Esophagus squamous epithelium (tissue), 5 donors: ENCODE measurements at regions not wholly inside any gene's neighbourhood (a gene's known extent, or its start where the extent isn't known, plus 50 kb on each side); places are given as distances from the start of the nearest gene placed in this dataset.

Experiments
- DNase-seq: peaks from one replicate; lab custom pipeline; 2025; lab: John Stamatoyannopoulos, UW
- H3K27ac ChIP-seq, 4 donors: fragments of 200-600 bp; sonication (generic); one replicate each; pipeline ENCODE4 v1.5.1; 2016 to 2019; ENCODE audit warnings: mild to moderate bottlenecking in 1 of 4
- H3K27me3 ChIP-seq, 4 donors: fragments of 200-600 bp; sonication (generic); 1 replicate in 3 of 4; 2 replicates in 1 of 4; pipeline versions ENCODE4 v1.5.1 to v1.6.0; 2017 to 2021; ENCODE audit warnings: antibody characterized with exemption in 1 of 4
- H3K36me3 ChIP-seq, 3 donors: fragments of 200-600 bp; sonication (generic); one replicate each; pipeline ENCODE4 v1.5.1; 2016 to 2019
- H3K4me1 ChIP-seq, 3 donors: fragments of 200-600 bp; sonication (generic); one replicate each; pipeline ENCODE4 v1.5.1; 2017 to 2019
- H3K4me3 ChIP-seq, 4 donors: fragments of 200-600 bp; sonication (generic); 1 replicate in 3 of 4; 2 replicates in 1 of 4; pipeline ENCODE4 v1.5.1; 2016 to 2019; ENCODE audit warnings: mild to moderate bottlenecking in 2 of 4, moderate library complexity in 1 of 4
- H3K9me3 ChIP-seq, 3 donors: fragments of 200-600 bp; sonication (generic); one replicate each; pipeline ENCODE4 v1.5.1; 2016 to 2019
- POLR2A ChIP-seq, 4 donors: fragments of 450-650 bp; IDR thresholded peaks; one replicate each; pipeline ENCODE4 v1.6.1; 2017; ENCODE audit warnings: antibody characterized with exemption in 4 of 4, mild to moderate bottlenecking in 4 of 4, moderate library complexity in 3 of 4
- WGBS, 2 donors: methylation state at CpG; one replicate each; pipeline ENCODE4 v1.1.5; 2018; 5-methylcytosine and 5-hydroxymethylcytosine counted together
- intact Hi-C: fragments of 100-400 bp; cut with DNase I; formaldehyde crosslinking; loops from one replicate; pipeline ENCODE4 v1.15.0; 2022
- TF ChIP-seq, protein P1 (sequence below), 6 experiments: fragments of 450-650 bp in 4 of 6; fragments of 200-600 bp in 2 of 6; sonication (generic) in 2 of 6; IDR thresholded peaks; one replicate each; pipeline ENCODE4 v1.5.1; 2016 to 2019; ENCODE audit warnings: antibody characterized with exemption in 6 of 6, mild to moderate bottlenecking in 4 of 6, moderate library complexity in 4 of 6
- donor health status: DM: yes; HTN: yes; CAD: no.

DNA sequence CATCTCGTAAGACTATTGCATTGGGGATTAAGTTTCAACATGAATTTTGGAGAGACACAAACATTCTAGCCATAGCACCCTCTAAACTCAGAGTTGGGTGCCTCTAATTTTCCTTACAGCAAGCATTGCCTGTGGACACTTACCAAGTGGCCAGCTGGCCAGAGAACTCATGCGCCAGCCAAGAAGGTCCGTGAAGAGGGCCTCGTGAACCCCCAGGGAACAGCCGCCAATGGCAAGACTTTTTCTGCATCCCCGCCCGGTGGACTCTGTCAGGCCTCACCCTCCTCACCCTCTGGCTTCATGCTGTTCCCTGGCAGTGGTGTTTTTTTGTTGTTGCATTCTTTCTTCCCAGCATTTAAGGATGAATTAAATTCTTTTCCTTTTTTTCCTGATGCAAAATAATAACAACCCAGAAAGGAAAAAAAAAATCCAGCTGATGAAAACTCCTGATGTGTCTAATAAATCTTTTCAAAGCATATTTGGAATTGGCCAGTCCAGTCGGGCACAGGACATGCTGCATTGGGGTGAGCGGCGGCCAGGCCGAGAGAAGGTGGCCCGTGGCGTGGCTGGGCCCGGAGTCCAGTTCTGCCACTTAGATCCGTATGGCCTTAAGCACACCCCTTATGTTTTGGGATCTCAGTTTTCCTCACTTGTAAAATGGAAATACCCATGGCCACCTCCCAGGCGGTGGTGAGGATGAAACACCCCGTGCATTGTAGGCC lies 191.9 kb upstream of the DIO3 start:
- intact Hi-C loops: no loop called here
- peaks cover 0 to 13% (median 0%) of the 10 kb centered on the region in 4 donors for H3K27me3 ChIP-seq
- H3K27ac ChIP-seq: peak overlapping the region in 2 of 4 donors; percentile 32 to 36
- peaks cover 0 to 8% (median 5%) of the 10 kb centered on the region in 3 donors for H3K4me1 ChIP-seq
- no peaks in the 10 kb centered on the region for H3K36me3 ChIP-seq
- 87 to 93% methylated on average over 10 to 17 of the region's 17 CpGs for WGBS, 2 donors
- no peaks in the 10 kb centered on the region for H3K9me3 ChIP-seq
- no peak overlapping the region for H3K4me3 ChIP-seq
- DNase-seq: no peak
- TF ChIP-seq, protein P1, sequence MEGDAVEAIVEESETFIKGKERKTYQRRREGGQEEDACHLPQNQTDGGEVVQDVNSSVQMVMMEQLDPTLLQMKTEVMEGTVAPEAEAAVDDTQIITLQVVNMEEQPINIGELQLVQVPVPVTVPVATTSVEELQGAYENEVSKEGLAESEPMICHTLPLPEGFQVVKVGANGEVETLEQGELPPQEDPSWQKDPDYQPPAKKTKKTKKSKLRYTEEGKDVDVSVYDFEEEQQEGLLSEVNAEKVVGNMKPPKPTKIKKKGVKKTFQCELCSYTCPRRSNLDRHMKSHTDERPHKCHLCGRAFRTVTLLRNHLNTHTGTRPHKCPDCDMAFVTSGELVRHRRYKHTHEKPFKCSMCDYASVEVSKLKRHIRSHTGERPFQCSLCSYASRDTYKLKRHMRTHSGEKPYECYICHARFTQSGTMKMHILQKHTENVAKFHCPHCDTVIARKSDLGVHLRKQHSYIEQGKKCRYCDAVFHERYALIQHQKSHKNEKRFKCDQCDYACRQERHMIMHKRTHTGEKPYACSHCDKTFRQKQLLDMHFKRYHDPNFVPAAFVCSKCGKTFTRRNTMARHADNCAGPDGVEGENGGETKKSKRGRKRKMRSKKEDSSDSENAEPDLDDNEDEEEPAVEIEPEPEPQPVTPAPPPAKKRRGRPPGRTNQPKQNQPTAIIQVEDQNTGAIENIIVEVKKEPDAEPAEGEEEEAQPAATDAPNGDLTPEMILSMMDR (IDR thresholded peaks at IDR 0.05): no peak
- no peak for TF ChIP-seq POLR2A (IDR thresholded peaks at IDR 0.05)

DNA sequence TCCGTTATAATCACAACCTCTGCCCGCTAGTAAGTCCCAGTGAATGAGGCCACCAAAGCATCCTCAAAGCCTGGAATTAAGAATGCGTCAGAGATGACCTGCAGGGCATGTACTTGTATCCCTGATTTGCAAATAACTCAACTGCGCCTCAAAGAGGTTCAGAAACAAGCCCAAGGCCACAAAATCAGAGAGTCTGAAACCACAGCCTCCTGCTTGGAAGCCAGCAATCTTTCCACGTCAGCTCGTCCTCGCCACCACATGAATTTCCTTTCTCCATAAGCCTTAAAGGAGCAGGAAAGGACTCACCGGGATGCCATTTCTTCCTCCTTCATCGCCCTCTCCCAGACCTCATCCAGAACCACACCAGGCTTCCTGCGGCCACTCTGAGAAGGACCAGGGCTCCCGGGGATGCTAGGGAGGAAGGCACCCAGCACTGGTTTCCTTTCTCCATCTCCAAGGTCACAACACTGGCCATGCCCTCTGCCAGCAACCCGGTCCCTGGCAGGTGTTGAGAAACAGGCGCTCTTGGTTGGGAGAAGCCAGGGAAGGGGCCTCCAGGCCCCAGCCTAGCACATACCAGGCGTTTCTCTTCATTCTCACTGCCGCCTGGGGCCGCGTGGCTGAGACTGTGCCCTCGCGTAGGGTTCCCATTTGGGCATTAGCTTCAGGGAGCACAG lies 191.2 kb upstream of the DIO3 start:
- peaks cover 0 to 11% (median 8%) of the 10 kb centered on the region in 3 donors for H3K4me1 ChIP-seq
- no peak overlapping the region for H3K4me3 ChIP-seq
- H3K36me3 ChIP-seq: no peaks in the 10 kb centered on the region
- TF ChIP-seq, protein P1 (IDR thresholded peaks at IDR 0.05): no peak
- no peak for TF ChIP-seq POLR2A (IDR thresholded peaks at IDR 0.05)
- H3K27ac ChIP-seq: peak overlapping the region in 2 of 4 donors; percentile 3 to 16
- H3K9me3 ChIP-seq: no peaks in the 10 kb centered on the region
- intact Hi-C loops: no loop called here
- WGBS, 2 donors: 73 to 89% methylated on average over 10 to 11 of the region's 19 CpGs
- H3K27me3 ChIP-seq: peaks cover 0 to 8% (median 0%) of the 10 kb centered on the region in 4 donors
- DNase-seq: no peak

DNA sequence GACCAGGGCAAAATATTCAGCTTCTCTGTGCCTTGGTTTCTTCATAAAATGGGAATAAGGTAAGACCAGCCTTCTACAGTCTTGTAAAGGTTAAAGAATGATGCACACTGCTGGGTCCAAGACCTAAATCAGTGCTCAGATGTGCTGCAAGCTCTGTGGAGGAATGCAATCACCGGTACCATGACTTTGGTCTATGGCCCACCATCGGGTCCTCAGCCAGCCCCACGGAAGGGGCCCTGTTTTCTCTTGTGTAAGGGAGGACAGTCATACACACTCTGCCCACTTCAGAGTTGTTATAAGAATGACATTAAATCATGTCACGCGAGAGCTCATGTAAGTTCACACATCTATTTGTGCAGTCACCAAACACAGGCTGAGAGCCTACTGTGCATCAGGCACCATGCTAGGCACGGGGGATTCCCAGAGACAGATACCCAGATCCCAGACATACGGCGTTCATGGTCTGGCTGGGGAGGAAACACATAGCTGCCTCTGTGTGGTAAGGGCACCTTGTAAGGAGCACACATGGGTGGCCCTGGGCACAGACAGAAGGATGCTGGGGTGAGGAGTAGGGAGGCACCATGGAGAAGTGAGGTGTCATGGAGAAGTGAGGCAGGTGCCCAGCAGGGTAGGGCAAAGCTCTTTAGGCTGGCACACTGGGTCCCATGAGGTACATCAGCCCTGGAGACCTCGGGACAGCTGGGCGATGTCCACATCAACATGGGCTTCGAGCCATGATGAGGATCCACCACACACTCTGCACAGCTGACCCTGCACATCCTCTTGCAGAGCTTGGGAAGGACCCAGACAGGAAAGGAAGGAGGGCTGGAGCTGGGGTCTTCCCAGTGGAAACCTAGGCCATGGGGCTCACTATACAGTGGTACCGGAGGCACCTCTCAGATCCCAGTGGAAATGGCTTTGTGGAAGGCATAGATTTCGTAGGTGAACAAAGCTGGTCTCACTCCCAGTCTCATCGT lies 190.4 kb upstream of the DIO3 start:
- Histone ChIP-seq H3K27ac (no peak overlapping the region), H3K4me1 (peaks cover 0 to 6% (median under 1%) of the 10 kb centered on the region in 3 donors), H3K36me3 (no peaks in the 10 kb centered on the region), H3K9me3 (no peaks in the 10 kb centered on the region), H3K27me3 (no peaks in the 10 kb centered on the region), H3K4me3 (no peak overlapping the region)
- no peak for DNase-seq
- WGBS, 2 donors: 76 to 82% methylated on average over 10 to 11 of the region's 14 CpGs
- intact Hi-C loops: no loop called here
- no peak for TF ChIP-seq POLR2A (IDR thresholded peaks at IDR 0.05)
- TF ChIP-seq, protein P1 (IDR thresholded peaks at IDR 0.05): no peak

DNA sequence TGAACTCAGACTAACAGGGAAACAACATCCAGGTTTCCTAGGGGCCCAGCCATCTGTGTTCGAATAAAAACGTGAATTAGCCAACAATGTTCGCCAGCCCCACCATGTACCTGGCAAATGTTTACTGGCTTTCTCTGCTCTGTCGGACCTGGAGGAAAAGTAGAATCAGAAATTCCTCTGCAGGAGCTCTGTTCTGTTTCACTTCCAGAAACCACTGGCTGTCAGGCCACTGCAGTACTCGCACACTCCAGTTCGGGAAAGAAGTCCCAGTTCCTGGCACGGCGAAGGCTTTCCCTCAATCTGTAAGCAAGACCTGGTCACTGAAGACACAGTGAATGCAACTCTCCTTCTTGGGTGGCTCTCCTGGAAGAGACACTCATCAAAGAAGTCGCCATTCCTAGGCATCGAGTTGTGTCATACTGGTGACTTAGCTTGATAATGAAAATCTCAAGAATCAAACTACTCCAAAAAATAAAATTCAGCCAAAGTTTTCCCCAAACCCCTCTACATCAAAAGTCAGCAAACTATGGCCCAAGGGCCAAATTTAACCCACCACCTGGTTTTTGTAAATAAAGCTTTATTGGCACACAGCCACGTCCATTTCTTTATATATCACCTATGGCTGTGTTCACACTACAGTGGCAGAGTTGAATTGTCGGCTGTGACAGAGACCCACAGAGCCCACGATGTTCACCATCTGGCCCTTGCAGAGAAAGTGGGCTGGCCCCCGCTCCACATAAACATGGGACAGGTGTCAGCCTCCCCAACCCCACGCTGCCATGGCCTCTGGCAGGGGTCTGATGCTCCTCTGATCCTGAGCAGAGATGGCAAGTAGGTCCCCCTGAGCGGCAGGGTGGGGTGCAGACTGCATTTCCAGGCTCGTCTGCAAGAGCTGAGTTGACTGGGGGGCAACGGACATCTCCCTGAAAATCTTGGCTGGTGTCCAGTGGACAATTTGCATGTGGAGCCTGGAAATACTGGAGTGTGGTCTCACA lies 189.2 kb upstream of the DIO3 start:
- no peak overlapping the region for H3K27ac ChIP-seq

More for the DNA sequence above, 189.2 kb upstream of the DIO3 start:
- intact Hi-C loops: no loop called here
- no peaks in the 10 kb centered on the region for H3K9me3 ChIP-seq
- H3K27me3 ChIP-seq: no peaks in the 10 kb centered on the region
- peaks cover 0 to 6% (median 0%) of the 10 kb centered on the region in 3 donors for H3K4me1 ChIP-seq
- WGBS, 2 donors: 67 to 76% methylated on average over 10 to 15 of the region's 18 CpGs
- no peaks in the 10 kb centered on the region for H3K36me3 ChIP-seq
- no peak for DNase-seq
- no peak overlapping the region for H3K4me3 ChIP-seq
- TF ChIP-seq, protein P1 (IDR thresholded peaks at IDR 0.05): no peak
- TF ChIP-seq POLR2A (IDR thresholded peaks at IDR 0.05): no peak
